HG03378 (cell line): ENCODE measurements at regions not wholly inside any gene's neighbourhood (a gene's known extent, or its start where the extent isn't known, plus 50 kb on each side); places are given as distances from the start of the nearest gene placed in this dataset.

ENCODE experiments used
- ATAC-seq: cut with Tn5 transposase; IDR thresholded peaks from one replicate; pipeline ENCODE4 v1.9.1; 2021; ENCODE audit warnings: mild to moderate bottlenecking, moderate library complexity; ENCODE audit not compliant: unreplicated experiment

- no peak for ATAC-seq
These were observed 61.0 kb upstream of the PPFIA2 start for GRCh38 chr12:81819991-81820633.

GRCh38 chr12:81815611-81816010 is 56.5 kb upstream of the PPFIA2 start:
- ATAC-seq, result no peak

- no peak for ATAC-seq
These were observed 52.6 kb upstream of the PPFIA2 start for GRCh38 chr12:81811778-81812125.

- ATAC-seq, result no peak
These were observed 52.1 kb upstream of the PPFIA2 start for GRCh38 chr12:81811061-81811777.

- ATAC-seq, result peak; percentile 91
These were observed 50.9 kb upstream of the PPFIA2 start for GRCh38 chr12:81809829-81810595.

- ATAC-seq, result no peak
These were observed 50.1 kb upstream of the PPFIA2 start for GRCh38 chr12:81809113-81809777.
